GM19438 (cell line): ENCODE measurements at regions not wholly inside any gene's neighbourhood (a gene's known extent, or its start where the extent isn't known, plus 50 kb on each side); places are given as distances from the start of the nearest gene placed in this dataset.
"Not testable (repeated sequence)": the region's sequence is repeated elsewhere in the genome, so short reads cannot be mapped to it uniquely, and the experiment has no call there.

ENCODE experiments used
- ATAC-seq: cut with Tn5 transposase; IDR thresholded peaks from one replicate; pipeline ENCODE4 v1.9.1; 2021; ENCODE audit warnings: low read depth; ENCODE audit not compliant: unreplicated experiment

GRCh38 chr6:165013701-165014100 is 295.7 kb downstream of the C6orf118 start:
- no peak for ATAC-seq

- no peak for ATAC-seq
Observed at GRCh38 chr6:165012183-165012582, 297.2 kb downstream of the C6orf118 start.

GRCh38 chr6:165010556-165011535 is 298.6 kb downstream of the C6orf118 start:
- no peak for ATAC-seq

GRCh38 chr6:165008971-165009370 is 300.4 kb downstream of the C6orf118 start:
- no peak for ATAC-seq

GRCh38 chr6:165002866-165003265 is 306.5 kb downstream of the C6orf118 start:
- no peak for ATAC-seq

GRCh38 chr6:165002358-165002757 is 307.0 kb downstream of the C6orf118 start:
- no peak for ATAC-seq

- no peak for ATAC-seq
Observed at GRCh38 chr6:165001502-165002157, 307.8 kb downstream of the C6orf118 start.

- no peak for ATAC-seq
Observed at GRCh38 chr6:164998297-164998696, 311.1 kb downstream of the C6orf118 start.

GRCh38 chr6:164996838-164997237 is 312.6 kb downstream of the C6orf118 start:
- no peak for ATAC-seq

GRCh38 chr6:164991573-164991972 is 317.8 kb downstream of the C6orf118 start:
- ATAC-seq: no peak

- no peak for ATAC-seq
Observed at GRCh38 chr6:164990901-164991300, 318.5 kb downstream of the C6orf118 start.

GRCh38 chr6:164982389-164982788 is 327.0 kb downstream of the C6orf118 start:
- ATAC-seq: no peak

GRCh38 chr6:164967102-164967501 is 342.3 kb downstream of the C6orf118 start:
- ATAC-seq: no peak

GRCh38 chr6:164962805-164963204 is 346.6 kb downstream of the C6orf118 start:
- ATAC-seq: no peak

- no peak for ATAC-seq
Observed at GRCh38 chr6:164947164-164947563, 362.2 kb downstream of the C6orf118 start.

- no peak for ATAC-seq
Observed at GRCh38 chr6:164942271-164942670, 367.1 kb downstream of the C6orf118 start.

GRCh38 chr6:164933238-164933794 is 376.1 kb downstream of the C6orf118 start:
- not testable (repeated sequence) for ATAC-seq

GRCh38 chr6:164929408-164929977 is 379.9 kb downstream of the C6orf118 start:
- no peak for ATAC-seq

GRCh38 chr6:164928728-164929407 is 380.5 kb downstream of the C6orf118 start:
- no peak for ATAC-seq

- no peak for ATAC-seq
Observed at GRCh38 chr6:164928057-164928727, 381.2 kb downstream of the C6orf118 start.
